ENCODE measurements at regions not wholly inside any gene's neighbourhood (a gene's known extent, or its start where the extent isn't known, plus 50 kb on each side); places are given as distances from the start of the nearest gene placed in this dataset.

DNA sequence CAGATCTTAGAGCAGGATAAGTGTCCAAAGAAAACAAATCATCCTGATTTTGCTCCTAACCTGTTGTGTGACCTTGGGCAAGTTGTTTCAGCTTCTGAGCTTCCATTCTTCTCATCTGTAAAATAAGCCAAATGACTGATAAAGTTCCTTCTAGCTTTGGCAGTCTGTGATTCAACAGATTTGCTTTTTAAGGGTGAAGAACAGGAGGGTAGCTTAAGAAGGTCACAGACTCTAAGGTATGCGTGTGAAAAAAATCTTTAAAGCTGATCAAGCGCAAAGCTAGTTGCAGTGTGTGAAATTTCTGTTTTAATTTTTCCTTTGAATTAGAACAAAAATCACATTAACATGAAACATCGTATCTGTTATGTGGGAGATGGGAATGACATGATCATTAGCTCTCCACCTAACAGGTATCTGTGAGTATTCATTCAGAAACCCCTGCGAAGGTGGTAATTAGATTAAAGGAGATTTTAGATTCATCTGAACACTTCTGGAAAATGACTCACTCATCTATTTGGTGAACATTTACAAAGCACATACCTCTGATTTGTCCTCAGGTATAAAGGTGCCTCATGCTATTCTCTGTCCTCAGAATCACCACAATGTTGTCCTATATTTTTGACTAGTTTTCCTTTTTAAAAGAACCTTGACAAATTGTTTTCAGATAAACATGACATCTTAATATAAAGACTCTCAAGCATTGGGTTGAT is 131.9 kb upstream of the CPM start:
- H3K4me3 ChIP-seq (ENCODE audit: low read depth, low read length), result no peak overlapping the region
- TF ChIP-seq, protein P1, sequence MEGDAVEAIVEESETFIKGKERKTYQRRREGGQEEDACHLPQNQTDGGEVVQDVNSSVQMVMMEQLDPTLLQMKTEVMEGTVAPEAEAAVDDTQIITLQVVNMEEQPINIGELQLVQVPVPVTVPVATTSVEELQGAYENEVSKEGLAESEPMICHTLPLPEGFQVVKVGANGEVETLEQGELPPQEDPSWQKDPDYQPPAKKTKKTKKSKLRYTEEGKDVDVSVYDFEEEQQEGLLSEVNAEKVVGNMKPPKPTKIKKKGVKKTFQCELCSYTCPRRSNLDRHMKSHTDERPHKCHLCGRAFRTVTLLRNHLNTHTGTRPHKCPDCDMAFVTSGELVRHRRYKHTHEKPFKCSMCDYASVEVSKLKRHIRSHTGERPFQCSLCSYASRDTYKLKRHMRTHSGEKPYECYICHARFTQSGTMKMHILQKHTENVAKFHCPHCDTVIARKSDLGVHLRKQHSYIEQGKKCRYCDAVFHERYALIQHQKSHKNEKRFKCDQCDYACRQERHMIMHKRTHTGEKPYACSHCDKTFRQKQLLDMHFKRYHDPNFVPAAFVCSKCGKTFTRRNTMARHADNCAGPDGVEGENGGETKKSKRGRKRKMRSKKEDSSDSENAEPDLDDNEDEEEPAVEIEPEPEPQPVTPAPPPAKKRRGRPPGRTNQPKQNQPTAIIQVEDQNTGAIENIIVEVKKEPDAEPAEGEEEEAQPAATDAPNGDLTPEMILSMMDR (IDR thresholded peaks at IDR 0.05; ENCODE audit: low read depth, low read length), result no peak
- in situ Hi-C loops (cut with HindIII; ENCODE audit: low sequenced_read_pairs), result no loop called here
- DNase-seq (ENCODE audit: low read depth, low spot score), result no peak

DNA sequence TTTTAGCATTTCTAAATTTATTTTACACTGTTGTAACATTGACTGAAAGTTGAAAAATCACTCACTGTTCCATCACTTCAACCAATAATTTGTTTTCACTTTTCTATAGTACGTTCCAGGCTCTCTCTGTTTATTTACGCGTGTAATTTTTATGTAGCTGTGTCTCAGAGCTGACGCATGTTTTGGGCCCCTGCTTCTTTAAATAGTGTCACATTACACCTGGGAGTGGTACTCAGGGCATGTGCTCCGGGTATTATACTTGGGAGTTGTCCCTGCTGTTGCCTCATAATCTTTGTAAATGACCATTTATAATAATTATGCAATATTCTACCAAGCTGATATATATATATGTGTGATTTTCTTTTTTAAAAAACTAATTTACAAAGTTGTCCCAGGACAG is 132.8 kb upstream of the CPM start:
- no peak for DNase-seq (ENCODE audit: low read depth, low spot score)
- H3K4me3 ChIP-seq (ENCODE audit: low read depth, low read length), result no peak overlapping the region
- in situ Hi-C loops (cut with HindIII; ENCODE audit: low sequenced_read_pairs), result no loop called here
- TF ChIP-seq, protein P1 (IDR thresholded peaks at IDR 0.05; ENCODE audit: low read depth, low read length), result no peak

DNA sequence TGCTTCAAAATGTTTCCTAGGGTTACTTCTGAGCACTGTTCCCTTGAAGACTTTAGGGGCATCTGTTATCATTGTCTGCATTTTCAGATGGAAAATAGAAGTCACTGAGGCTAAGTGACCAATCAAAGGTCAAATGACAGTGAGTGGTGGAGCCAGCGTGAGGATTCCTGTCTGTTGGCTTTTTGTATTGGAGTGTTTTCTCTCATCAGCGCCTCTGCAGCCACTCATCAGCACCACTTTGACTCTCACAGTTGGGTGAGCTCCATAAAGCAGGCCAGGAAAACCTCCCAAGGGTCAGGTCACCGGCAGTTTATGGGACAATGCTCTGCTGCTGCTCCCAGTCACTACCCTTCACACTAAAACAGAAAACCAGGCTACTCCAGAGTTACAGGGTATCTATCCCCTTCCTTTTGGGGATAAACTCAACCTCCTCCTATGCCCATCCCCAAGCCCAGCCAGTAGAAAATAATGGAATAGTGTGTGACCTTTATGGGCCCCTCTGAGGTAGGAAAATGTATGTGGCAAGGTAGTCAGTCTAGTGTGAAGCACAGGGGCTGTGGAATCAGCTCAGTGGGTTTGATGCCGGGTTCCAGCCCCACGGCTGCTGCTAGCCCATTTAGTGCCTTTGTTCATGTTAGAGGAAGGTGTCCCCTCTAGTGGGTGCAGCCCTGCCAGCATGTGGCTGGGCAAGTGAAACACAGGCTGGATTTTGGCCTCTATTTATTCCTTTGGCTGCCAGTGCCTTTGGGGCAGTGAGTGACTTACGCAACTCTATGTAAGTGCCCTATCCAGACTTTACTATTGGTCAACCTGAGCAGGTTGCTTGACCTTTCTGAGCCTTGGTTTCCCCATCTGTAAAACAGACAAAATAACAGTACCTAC is 133.8 kb upstream of the CPM start:
- in situ Hi-C loops (cut with HindIII; ENCODE audit: low sequenced_read_pairs), result no loop called here
- no peak for DNase-seq (ENCODE audit: low read depth, low spot score)
- no peak overlapping the region for H3K4me3 ChIP-seq (ENCODE audit: low read depth, low read length)
- TF ChIP-seq, protein P1 (IDR thresholded peaks at IDR 0.05; ENCODE audit: low read depth, low read length), result no peak

DNA sequence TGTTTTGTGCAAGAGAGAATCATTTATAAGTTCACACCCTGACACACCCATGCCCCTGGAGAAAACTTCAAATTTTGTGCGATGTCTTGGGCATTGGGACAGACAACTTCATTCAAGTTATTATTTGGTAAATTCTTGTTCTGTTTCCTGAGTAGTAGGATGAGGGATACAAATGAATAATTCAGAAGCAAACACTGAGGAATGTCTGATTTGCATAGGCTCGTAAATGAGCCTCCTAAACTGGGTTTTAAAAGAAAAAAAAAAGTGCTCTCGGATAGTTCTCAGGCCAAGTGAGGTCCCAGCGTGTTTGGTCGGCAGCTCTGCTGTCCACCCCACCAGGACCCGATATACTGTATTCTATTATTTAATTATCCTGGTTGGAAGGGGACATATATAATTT is 134.7 kb upstream of the CPM start:
- in situ Hi-C loops (cut with HindIII; ENCODE audit: low sequenced_read_pairs), result no loop called here
- DNase-seq (ENCODE audit: low read depth, low spot score), result no peak
- H3K4me3 ChIP-seq (ENCODE audit: low read depth, low read length), result no peak overlapping the region
- TF ChIP-seq, protein P1 (IDR thresholded peaks at IDR 0.05; ENCODE audit: low read depth, low read length), result no peak

DNA sequence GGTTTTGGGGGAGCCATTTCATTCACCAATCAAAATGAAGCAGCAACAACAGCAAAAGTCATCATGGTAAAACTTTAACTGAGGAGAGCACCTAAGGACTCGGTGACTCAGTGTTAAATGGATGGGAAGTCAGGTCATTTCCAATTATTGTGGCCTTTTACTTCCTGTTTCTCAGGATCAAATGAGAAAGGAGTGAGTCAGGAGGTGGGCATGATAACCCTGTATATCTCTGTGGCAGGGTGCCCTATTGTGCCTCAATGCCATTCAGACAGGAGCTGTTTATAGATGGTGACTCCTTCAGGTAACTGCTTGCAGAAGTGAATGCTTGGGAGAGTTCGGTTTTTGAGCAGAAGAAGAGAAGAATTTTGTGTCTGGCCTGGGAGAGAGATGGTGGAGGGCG is 135.5 kb upstream of the CPM start:
- in situ Hi-C loops (cut with HindIII; ENCODE audit: low sequenced_read_pairs), result no loop called here
- H3K4me3 ChIP-seq (ENCODE audit: low read depth, low read length), result no peak overlapping the region
- TF ChIP-seq, protein P1 (IDR thresholded peaks at IDR 0.05; ENCODE audit: low read depth, low read length), result no peak
- DNase-seq (ENCODE audit: low read depth, low spot score), result peak; percentile 53

DNA sequence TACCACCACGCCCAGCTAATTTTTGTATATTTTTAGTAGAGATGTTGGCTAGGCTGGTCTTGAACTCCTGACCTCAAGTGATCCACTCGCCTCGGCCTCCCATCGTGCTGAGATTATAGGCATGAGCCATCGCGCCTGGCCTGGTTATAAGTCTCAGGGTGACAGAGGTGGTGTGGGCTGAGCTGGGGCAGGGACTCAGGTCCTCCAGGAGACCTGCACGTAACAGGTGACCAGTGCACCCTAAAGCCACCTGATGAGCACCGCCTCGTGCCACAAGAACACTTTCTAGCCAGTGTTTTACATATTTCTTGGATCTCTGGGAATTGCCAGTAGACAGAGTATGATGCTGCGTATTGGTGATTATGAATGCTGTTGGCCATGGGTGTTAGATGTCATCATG is 136.5 kb upstream of the CPM start:
- H3K4me3 ChIP-seq (ENCODE audit: low read depth, low read length), result no peak overlapping the region
- in situ Hi-C loops (cut with HindIII; ENCODE audit: low sequenced_read_pairs), result no loop called here
- TF ChIP-seq, protein P1 (IDR thresholded peaks at IDR 0.05; ENCODE audit: low read depth, low read length), result no peak
- no peak for DNase-seq (ENCODE audit: low read depth, low spot score)

Measured in astrocyte of the spinal cord (primary cell).